HCT116 (cell line): ENCODE measurements at regions not wholly inside any gene's neighbourhood (a gene's known extent, or its start where the extent isn't known, plus 50 kb on each side); places are given as distances from the start of the nearest gene placed in this dataset.

Source experiments
- ATAC-seq: fragments of 200-7000 bp; cut with Tn5 transposase; 2 replicates; pipeline ENCODE4 v1.9.1; 2020; ENCODE audit warnings: mild to moderate bottlenecking, moderate library complexity
- BruUV-seq: library from RNA; stranded (reverse); fragments of 400-500 nt; replicated peaks from 2 replicates; lab custom pipeline; 2021; lab: Mats Ljungman, UMichigan
- CTCF ChIA-PET: fragments of 300-600 bp; sonication (Branson Sonifier 250); formaldehyde crosslinking; loops from one replicate; lab custom pipeline; 2021; ENCODE audit warnings: antibody characterized with exemption; lab: Charles Lee
- POLR2A ChIA-PET: fragments of 300-600, 350-600 bp; sonication (Branson Sonifier 250); formaldehyde crosslinking; loops from one replicate; lab custom pipeline; 2021; ENCODE audit warnings: antibody characterized with exemption; lab: Charles Lee
- RAD21 ChIA-PET, 2 experiments: fragments of 300-600 bp; sonication (Branson Sonifier 250); formaldehyde crosslinking; loops; one replicate each; lab custom pipeline; 2023; ENCODE audit warnings: low total read pairs in 2 of 2; ENCODE audit not compliant: uncharacterized antibody in 2 of 2, unreplicated experiment in 2 of 2, low non-redundant PET in 1 of 2; lab: Charles Lee
- DNase-seq: peaks from one replicate; pipeline ENCODE4 v3.0.0-alpha.2; 2010; ENCODE audit warnings: low read depth, low spot score
- H2AFZ ChIP-seq: fragments of 200-600 bp; shearing (Covaris generic), sonication (generic); 2 replicates; pipeline ENCODE4 v1.6.1; 2017; ENCODE audit warnings: low read depth, mixed run types, mixed read lengths, antibody characterized with exemption, low read length; ENCODE audit not compliant: poor library complexity, severe bottlenecking
- H3K27ac ChIP-seq: 2 replicates; pipeline ENCODE4 v1.5.1; 2012; ENCODE audit warnings: low read depth, low read length
- H3K27me3 ChIP-seq: fragments of 200-600 bp; sonication (generic); 2 replicates; pipeline ENCODE4 v1.6.1; 2016; ENCODE audit warnings: mixed run types, low read length, mixed read lengths; ENCODE audit not compliant: insufficient read depth
- H3K36me3 ChIP-seq, 2 experiments: fragments of 200-500 bp in 1 of 2; fragments of 200-600 bp in 1 of 2; sonication (Bioruptor generic) in 1 of 2; sonication (generic) in 1 of 2; 2 replicates each; pipeline versions ENCODE4 v1.5.1 to v1.6.1; 2014 to 2016; ENCODE audit warnings: low read length in 2 of 2, inconsistent platforms in 1 of 2, mixed read lengths in 1 of 2, mixed run types in 1 of 2; ENCODE audit not compliant: insufficient read depth in 2 of 2, control insufficient read depth in 1 of 2
- H3K4me1 ChIP-seq, 2 experiments: fragments of 200-600 bp in 1 of 2; sonication (generic) in 1 of 2; 2 replicates each; pipeline versions ENCODE4 v1.5.1 to v1.6.1; 2012 to 2017; ENCODE audit warnings: low read length in 2 of 2, inconsistent platforms in 1 of 2, mild to moderate bottlenecking in 1 of 2, mixed read lengths in 1 of 2, mixed run types in 1 of 2, moderate library complexity in 1 of 2; ENCODE audit not compliant: insufficient read depth in 2 of 2, control insufficient read depth in 1 of 2
- H3K4me2 ChIP-seq: fragments of 200-600 bp; sonication (generic); 2 replicates; pipeline ENCODE4 v1.6.1; 2017; ENCODE audit warnings: mixed run types, low read length, mixed read lengths
- H3K4me3 ChIP-seq, 2 experiments: fragments of 200-600 bp in 1 of 2; sonication (generic) in 1 of 2; replicated peaks in 1 of 2; 2 replicates each; pipeline ENCODE4 v1.5.1; 2011 to 2016; ENCODE audit warnings: low read length in 2 of 2, control low read depth in 1 of 2, low read depth in 1 of 2, mild to moderate bottlenecking in 1 of 2, mixed read lengths in 1 of 2, mixed run types in 1 of 2
- H3K79me2 ChIP-seq: fragments of 200-600 bp; sonication (generic); 2 replicates; pipeline ENCODE4 v1.6.1; 2017; ENCODE audit warnings: mild to moderate bottlenecking, mixed run types, low read length, moderate library complexity, mixed read lengths; ENCODE audit not compliant: insufficient read depth
- H3K9ac ChIP-seq: fragments of 200-600 bp; sonication (generic); 2 replicates; pipeline ENCODE4 v1.6.1; 2016; ENCODE audit warnings: low read length, mixed read lengths
- H3K9me2 ChIP-seq: fragments of 200-600 bp; sonication (generic), shearing (Covaris generic); 2 replicates; pipeline ENCODE4 v1.6.1; 2017; ENCODE audit warnings: mixed run types, mild to moderate bottlenecking, moderate library complexity; ENCODE audit not compliant: insufficient read depth
- H3K9me3 ChIP-seq, 2 experiments: fragments of 200-500 bp in 1 of 2; fragments of 200-600 bp in 1 of 2; sonication (Bioruptor generic) in 1 of 2; sonication (generic) in 1 of 2; 2 replicates each; pipeline ENCODE4 v1.6.1; 2014 to 2017; ENCODE audit warnings: low read length in 2 of 2, mixed read lengths in 2 of 2, inconsistent platforms in 1 of 2, low read depth in 1 of 2, mild to moderate bottlenecking in 1 of 2, mixed run types in 1 of 2, moderate library complexity in 1 of 2; ENCODE audit not compliant: control insufficient read depth in 1 of 2, insufficient read depth in 1 of 2
- H4K20me1 ChIP-seq: fragments of 200-600 bp; sonication (generic), shearing (Covaris generic); 2 replicates; pipeline ENCODE4 v1.6.1; 2017; ENCODE audit warnings: mixed run types, mild to moderate bottlenecking, moderate library complexity; ENCODE audit not compliant: insufficient read depth
- CBX3 ChIP-seq: IDR thresholded peaks from 2 replicates; pipeline ENCODE4 v1.6.1; 2012; ENCODE audit warnings: low read depth
- CEBPB ChIP-seq: IDR thresholded peaks from 2 replicates; pipeline ENCODE4 v1.6.1; 2012; ENCODE audit warnings: low read depth
- EGR1 ChIP-seq: IDR thresholded peaks from 2 replicates; pipeline ENCODE4 v1.6.1; 2012; ENCODE audit warnings: low read depth
- ELF1 ChIP-seq: IDR thresholded peaks from 2 replicates; pipeline ENCODE4 v1.6.1; 2012; ENCODE audit warnings: low read depth, borderline replicate concordance
- FOSL1 ChIP-seq: IDR thresholded peaks from 2 replicates; pipeline ENCODE4 v1.6.1; 2012; ENCODE audit warnings: low read depth
- JUND ChIP-seq: IDR thresholded peaks from 2 replicates; pipeline ENCODE4 v1.6.1; 2012
- POLR2A ChIP-seq: IDR thresholded peaks from 2 replicates; pipeline ENCODE4 v1.7.0; 2011; ENCODE audit warnings: borderline replicate concordance; ENCODE audit not compliant: insufficient read depth, insufficient read length; ENCODE audit errors: extremely low read depth
- POLR2AphosphoS5 ChIP-seq: IDR thresholded peaks from 2 replicates; pipeline ENCODE4 v1.6.1; 2011; ENCODE audit warnings: mild to moderate bottlenecking, low read depth, low read length, moderate library complexity
- RAD21 ChIP-seq: IDR thresholded peaks from 2 replicates; pipeline ENCODE4 v1.6.1; 2012; ENCODE audit warnings: low read depth, mild to moderate bottlenecking
- SIN3A ChIP-seq: IDR thresholded peaks from 2 replicates; pipeline ENCODE4 v1.6.1; 2012; ENCODE audit warnings: low read depth
- SP1 ChIP-seq: IDR thresholded peaks from 2 replicates; pipeline ENCODE4 v1.6.1; 2012; ENCODE audit warnings: low read depth
- SRF ChIP-seq: IDR thresholded peaks from 2 replicates; pipeline ENCODE4 v1.6.1; 2012; ENCODE audit warnings: low read depth
- YY1 ChIP-seq: IDR thresholded peaks from 2 replicates; pipeline ENCODE4 v1.6.1; 2011; ENCODE audit warnings: low read length, low read depth, moderate library complexity, mild to moderate bottlenecking; ENCODE audit not compliant: insufficient replicate concordance; ENCODE audit errors: extremely low read depth
- ZFX ChIP-seq: fragments of 450-650 bp; IDR thresholded peaks from 2 replicates; pipeline ENCODE4 v1.6.1; 2017
- intact Hi-C: fragments of 100-400 bp; cut with micrococcal nuclease; formaldehyde crosslinking; loops from 2 replicates; pipeline ENCODE4 v1.10.0; 2022
- TF ChIP-seq, protein P1 (sequence below): IDR thresholded peaks from 2 replicates; pipeline ENCODE4 v1.6.1; 2012
- TF ChIP-seq, protein P2 (sequence below), 3 experiments: fragments of 200-600 bp in 1 of 3; sonication (generic) in 1 of 3; IDR thresholded peaks in 2 of 3; conservative IDR thresholded peaks in 1 of 3; 2 replicates each; pipeline ENCODE4 v1.5.1; 2012 to 2017; ENCODE audit warnings: low read depth in 2 of 3, low read length in 2 of 3, antibody characterized with exemption in 1 of 3, borderline replicate concordance in 1 of 3, control low read depth in 1 of 3, mild to moderate bottlenecking in 1 of 3, mixed read lengths in 1 of 3, mixed run types in 1 of 3, moderate library complexity in 1 of 3; ENCODE audit not compliant: insufficient read depth in 1 of 3

DNA sequence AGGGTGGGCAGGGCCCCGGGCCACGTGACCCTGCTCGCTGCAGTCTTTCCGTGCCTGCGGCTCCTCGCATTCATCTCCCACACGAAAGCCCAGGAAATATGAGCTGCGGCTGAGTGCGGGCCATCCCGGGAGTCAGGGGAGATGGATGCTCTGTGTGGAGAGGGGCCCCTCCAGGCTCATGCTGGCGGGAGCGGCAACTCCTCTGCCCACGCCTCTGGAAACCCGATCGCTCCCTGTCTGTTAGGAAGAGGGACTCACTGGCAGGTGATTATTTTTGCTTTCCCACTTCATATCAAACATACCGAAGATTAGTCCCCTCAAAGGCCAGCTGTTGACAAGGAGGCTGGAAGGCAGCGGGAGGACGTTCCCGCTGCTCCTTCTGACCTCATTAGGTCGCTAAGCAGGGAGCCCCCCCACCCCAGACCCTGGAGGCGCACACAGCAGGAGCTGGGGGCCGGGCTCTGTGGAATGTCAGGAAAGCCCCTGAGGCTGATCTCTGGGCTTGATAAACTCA lies 228.5 kb downstream of the FOXL1 start:
- no peak overlapping the region for H3K9ac ChIP-seq
- no peaks in the 10 kb centered on the region for H3K9me3 ChIP-seq
- POLR2A ChIA-PET: no interaction called here
- no peak for ATAC-seq
- no peaks in the 10 kb centered on the region for H3K9me2 ChIP-seq
- BruUV-seq: no TSS peak
- intact Hi-C loops: no loop called here
- H3K27me3 ChIP-seq: peaks cover 93% of the 10 kb centered on the region
- TF ChIP-seq JUND: no peak
- no peak for TF ChIP-seq SP1
- no peak for TF ChIP-seq ZFX
- no peak for TF ChIP-seq RAD21
- H4K20me1 ChIP-seq: no peaks in the 10 kb centered on the region
- H3K36me3 ChIP-seq: no peaks in the 10 kb centered on the region
- H3K27ac ChIP-seq: no peak overlapping the region
- no peak overlapping the region for H3K4me2 ChIP-seq
- no peak overlapping the region for H3K4me3 ChIP-seq
- H3K79me2 ChIP-seq: no peaks in the 10 kb centered on the region
- H3K4me1 ChIP-seq: no peaks in the 10 kb centered on the region
- no peak overlapping the region for H2AFZ ChIP-seq
- no peak for DNase-seq
- RAD21 ChIA-PET: no interaction called here
- CTCF ChIA-PET: no interaction called here

DNA sequence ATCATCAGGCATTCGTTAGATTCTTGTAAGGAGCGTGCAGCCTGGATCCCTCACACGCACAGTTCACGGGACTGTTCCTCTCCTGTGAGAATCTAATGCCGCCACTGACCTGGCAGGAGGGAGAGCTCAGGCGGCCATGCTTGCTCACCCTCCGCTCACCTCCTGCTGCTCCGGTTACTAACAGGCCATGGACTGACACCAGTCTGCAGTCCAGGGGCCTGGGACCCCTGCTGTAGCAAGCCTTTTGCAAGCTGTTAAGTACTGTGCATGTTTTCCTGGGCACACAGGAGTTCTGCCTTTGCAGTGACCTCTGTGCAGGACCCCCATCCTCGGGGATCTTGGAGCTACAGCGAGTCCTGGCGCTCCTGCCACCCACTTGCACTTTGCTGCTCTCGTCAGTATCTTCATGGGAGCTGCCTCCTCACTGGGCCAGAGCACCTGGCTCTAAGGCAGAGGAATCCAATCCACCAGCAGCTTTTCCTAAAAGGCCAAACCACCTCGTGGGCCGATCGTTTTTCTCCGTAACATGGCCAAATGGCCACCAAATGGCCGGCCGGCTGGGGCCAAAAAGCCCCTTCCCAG lies 230.6 kb downstream of the FOXL1 start:
- intact Hi-C loops: no loop called here
- no peak overlapping the region for H2AFZ ChIP-seq
- no peak for TF ChIP-seq ZFX
- no peak for TF ChIP-seq CBX3
- TF ChIP-seq SIN3A: no peak
- TF ChIP-seq, protein P1, sequence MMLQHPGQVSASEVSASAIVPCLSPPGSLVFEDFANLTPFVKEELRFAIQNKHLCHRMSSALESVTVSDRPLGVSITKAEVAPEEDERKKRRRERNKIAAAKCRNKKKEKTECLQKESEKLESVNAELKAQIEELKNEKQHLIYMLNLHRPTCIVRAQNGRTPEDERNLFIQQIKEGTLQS: no peak
- TF ChIP-seq CEBPB: no peak
- no peak for TF ChIP-seq SRF
- no peak for TF ChIP-seq JUND
- TF ChIP-seq POLR2AphosphoS5: no peak
- no peak for TF ChIP-seq RAD21
- TF ChIP-seq EGR1: no peak
- no peak for TF ChIP-seq ELF1
- no peak for TF ChIP-seq FOSL1
- TF ChIP-seq, protein P2, sequence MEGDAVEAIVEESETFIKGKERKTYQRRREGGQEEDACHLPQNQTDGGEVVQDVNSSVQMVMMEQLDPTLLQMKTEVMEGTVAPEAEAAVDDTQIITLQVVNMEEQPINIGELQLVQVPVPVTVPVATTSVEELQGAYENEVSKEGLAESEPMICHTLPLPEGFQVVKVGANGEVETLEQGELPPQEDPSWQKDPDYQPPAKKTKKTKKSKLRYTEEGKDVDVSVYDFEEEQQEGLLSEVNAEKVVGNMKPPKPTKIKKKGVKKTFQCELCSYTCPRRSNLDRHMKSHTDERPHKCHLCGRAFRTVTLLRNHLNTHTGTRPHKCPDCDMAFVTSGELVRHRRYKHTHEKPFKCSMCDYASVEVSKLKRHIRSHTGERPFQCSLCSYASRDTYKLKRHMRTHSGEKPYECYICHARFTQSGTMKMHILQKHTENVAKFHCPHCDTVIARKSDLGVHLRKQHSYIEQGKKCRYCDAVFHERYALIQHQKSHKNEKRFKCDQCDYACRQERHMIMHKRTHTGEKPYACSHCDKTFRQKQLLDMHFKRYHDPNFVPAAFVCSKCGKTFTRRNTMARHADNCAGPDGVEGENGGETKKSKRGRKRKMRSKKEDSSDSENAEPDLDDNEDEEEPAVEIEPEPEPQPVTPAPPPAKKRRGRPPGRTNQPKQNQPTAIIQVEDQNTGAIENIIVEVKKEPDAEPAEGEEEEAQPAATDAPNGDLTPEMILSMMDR (IDR thresholded peaks at IDR 0.05 in 2 of 3, conservative IDR thresholded peaks at IDR 0.05 in 1 of 3; ENCODE audit: borderline replicate concordance in 1 of 3, insufficient read depth in 1 of 3, low read depth in 2 of 3, low read length in 2 of 3): no peak
- TF ChIP-seq POLR2A: no peak
- TF ChIP-seq YY1: no peak
- CTCF ChIA-PET: no interaction called here
- peaks cover 94% of the 10 kb centered on the region for H3K27me3 ChIP-seq
- no peaks in the 10 kb centered on the region for H3K36me3 ChIP-seq
- ATAC-seq (no peak), DNase-seq (no peak)
- no peaks in the 10 kb centered on the region for H4K20me1 ChIP-seq
- no peak overlapping the region for H3K27ac ChIP-seq
- H3K9ac ChIP-seq: no peak overlapping the region
- H3K4me3 ChIP-seq: no peak overlapping the region
- no peaks in the 10 kb centered on the region for H3K9me3 ChIP-seq
- POLR2A ChIA-PET: no interaction called here
- no peak overlapping the region for H3K4me2 ChIP-seq
- RAD21 ChIA-PET: no interaction called here
- H3K9me2 ChIP-seq: no peaks in the 10 kb centered on the region
- BruUV-seq: no TSS peak
- H3K79me2 ChIP-seq: no peaks in the 10 kb centered on the region
- no peaks in the 10 kb centered on the region for H3K4me1 ChIP-seq
